Adrenal gland (tissue), 5 donors: ENCODE measurements at regions not wholly inside any gene's neighbourhood (a gene's known extent, or its start where the extent isn't known, plus 50 kb on each side); places are given as distances from the start of the nearest gene placed in this dataset.

Experiments
- CTCF ChIP-seq, 6 experiments: fragments of 450-650 bp in 4 of 6; fragments of 200-600 bp in 2 of 6; sonication (generic) in 1 of 6; IDR thresholded peaks; 1 replicate in 5 of 6; 2 replicates in 1 of 6; pipeline versions ENCODE4 v1.5.1 to v1.8.0; 2016 to 2021; ENCODE audit warnings: antibody characterized with exemption in 6 of 6, mild to moderate bottlenecking in 2 of 6, moderate library complexity in 1 of 6
- POLR2A ChIP-seq, 2 donors: fragments of 450-650 bp; IDR thresholded peaks; one replicate each; pipeline ENCODE4 v1.6.1; 2017; ENCODE audit warnings: antibody characterized with exemption in 2 of 2, mild to moderate bottlenecking in 2 of 2, moderate library complexity in 1 of 2
- donor health status: DM: no; HTN: no; CAD: no.

DNA sequence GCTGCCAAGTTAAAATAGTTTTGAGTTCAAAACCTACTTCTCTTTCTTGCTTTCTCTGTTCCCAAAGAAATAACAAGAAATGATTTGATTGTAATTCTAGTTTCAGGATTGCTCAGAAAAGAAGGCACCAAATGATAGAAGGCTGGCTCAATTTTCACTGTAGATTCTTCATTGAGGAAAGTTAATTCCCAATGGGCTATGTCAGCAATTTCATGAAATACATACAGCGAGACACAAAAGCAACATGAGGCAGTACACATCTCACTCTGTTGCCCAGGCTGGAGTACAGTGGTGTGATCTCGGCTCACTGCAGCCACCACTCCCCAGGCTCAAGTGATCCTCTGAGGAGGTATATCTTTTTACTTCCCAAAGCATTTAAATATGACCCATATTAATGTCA, 1659.9 kb upstream of the C9orf72 start:
- TF ChIP-seq POLR2A (IDR thresholded peaks at IDR 0.05): no peak
- no peak for TF ChIP-seq CTCF (IDR thresholded peaks at IDR 0.05)
